ENCODE measurements at regions not wholly inside any gene's neighbourhood (a gene's known extent, or its start where the extent isn't known, plus 50 kb on each side); places are given as distances from the start of the nearest gene placed in this dataset.

DNA sequence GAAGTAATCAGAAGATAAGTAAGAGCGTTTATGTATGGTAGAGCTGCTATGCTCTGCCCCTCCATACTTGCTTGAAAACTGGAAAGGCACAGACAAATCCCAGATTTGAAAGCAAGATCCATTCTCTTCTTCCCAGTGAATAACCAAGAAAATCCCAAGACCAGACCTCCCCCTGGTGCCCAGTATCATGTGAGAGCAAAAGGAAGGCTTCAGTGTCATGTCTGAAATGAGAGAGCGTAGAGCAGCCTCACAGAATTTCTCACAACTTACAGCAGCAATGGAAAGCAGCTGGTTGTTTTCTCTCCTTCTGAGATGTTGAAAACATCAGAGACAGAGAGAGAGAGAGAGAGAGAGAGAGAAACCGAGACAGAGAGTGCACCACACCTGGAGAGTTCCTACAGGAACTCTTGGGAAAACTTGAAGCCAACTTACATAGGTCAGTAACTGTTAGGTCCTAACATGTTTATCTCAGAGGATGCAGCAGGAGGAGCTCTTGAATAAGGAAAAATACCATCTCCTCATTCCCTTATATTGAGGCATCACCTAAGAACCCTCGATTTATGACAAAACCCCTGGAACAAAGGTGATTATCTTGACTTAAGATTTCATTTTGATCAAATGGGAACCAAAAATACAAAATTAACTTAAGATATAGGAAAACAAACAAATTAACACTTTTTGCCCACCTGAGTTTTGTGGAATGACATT lies 273.3 kb downstream of the NSUN3 start:
- Histone ChIP-seq H4K20me1 (replicated peaks; ENCODE audit: control insufficient read depth, insufficient read depth, low read length) (no peaks in the 10 kb centered on the region), H3K4me3 (no peak overlapping the region), H3K36me3 (ENCODE audit: control insufficient read depth, insufficient read depth, low read length) (no peaks in the 10 kb centered on the region), H3K4me2 (ENCODE audit: insufficient read depth, low read length) (no peak overlapping the region), H3K27ac (ENCODE audit: extremely low read depth, low read depth, low read length) (no peak overlapping the region), H3K27me3 (ENCODE audit: control insufficient read depth in 2 of 2, insufficient read depth in 2 of 2, low read length in 2 of 2) (no peaks in the 10 kb centered on the region), H2AFZ (ENCODE audit: low read depth, low read length) (no peak overlapping the region), H3K9ac (ENCODE audit: insufficient read depth in 1 of 2, low read depth in 2 of 2, low read length in 2 of 2) (no peak overlapping the region), H3K9me1 (ENCODE audit: control insufficient read depth, insufficient read depth, low read length) (no peaks in the 10 kb centered on the region), H3K79me2 (ENCODE audit: control insufficient read depth, insufficient read depth, low read length) (no peaks in the 10 kb centered on the region), H3K4me1 (replicated peaks in 1 of 2; ENCODE audit: control insufficient read depth in 2 of 2, insufficient read depth in 2 of 2, low read length in 2 of 2) (no peaks in the 10 kb centered on the region), H3K9me3 (replicated peaks; ENCODE audit: control insufficient read depth, insufficient read depth, low read depth, low read length) (no peaks in the 10 kb centered on the region)
- intact Hi-C loops (cut with micrococcal nuclease) (no loop called here), in situ Hi-C loops (cut with MboI) (no loop called here)
- no peak for DNase-seq (ENCODE audit: extremely low read depth in 1 of 4, low spot score in 3 of 4)
- 0% methylated on average over 3 of the region's 4 CpGs for WGBS (ENCODE audit: insufficient coverage, low coverage, missing lambda C conversion rate)
- BruUV-seq (replicated peaks) = no TSS peak
- FAIRE-seq = no peak
- no peak for ATAC-seq
- TF ChIP-seq, protein P1, sequence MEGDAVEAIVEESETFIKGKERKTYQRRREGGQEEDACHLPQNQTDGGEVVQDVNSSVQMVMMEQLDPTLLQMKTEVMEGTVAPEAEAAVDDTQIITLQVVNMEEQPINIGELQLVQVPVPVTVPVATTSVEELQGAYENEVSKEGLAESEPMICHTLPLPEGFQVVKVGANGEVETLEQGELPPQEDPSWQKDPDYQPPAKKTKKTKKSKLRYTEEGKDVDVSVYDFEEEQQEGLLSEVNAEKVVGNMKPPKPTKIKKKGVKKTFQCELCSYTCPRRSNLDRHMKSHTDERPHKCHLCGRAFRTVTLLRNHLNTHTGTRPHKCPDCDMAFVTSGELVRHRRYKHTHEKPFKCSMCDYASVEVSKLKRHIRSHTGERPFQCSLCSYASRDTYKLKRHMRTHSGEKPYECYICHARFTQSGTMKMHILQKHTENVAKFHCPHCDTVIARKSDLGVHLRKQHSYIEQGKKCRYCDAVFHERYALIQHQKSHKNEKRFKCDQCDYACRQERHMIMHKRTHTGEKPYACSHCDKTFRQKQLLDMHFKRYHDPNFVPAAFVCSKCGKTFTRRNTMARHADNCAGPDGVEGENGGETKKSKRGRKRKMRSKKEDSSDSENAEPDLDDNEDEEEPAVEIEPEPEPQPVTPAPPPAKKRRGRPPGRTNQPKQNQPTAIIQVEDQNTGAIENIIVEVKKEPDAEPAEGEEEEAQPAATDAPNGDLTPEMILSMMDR (IDR thresholded peaks at IDR 0.05 in 2 of 3, conservative IDR thresholded peaks at IDR 0.05 in 1 of 3; ENCODE audit: insufficient read depth in 2 of 3, low read depth in 1 of 3, low read length in 3 of 3) = peak in 1 of 3 experiments; percentile 22; a peak in 2 of 6 replicates
- TF ChIP-seq HLTF (IDR thresholded peaks at IDR 0.05) (no peak), RAD21 (CRISPR knock-in tag; conservative IDR thresholded peaks at IDR 0.05 in 1 of 2, IDR thresholded peaks at IDR 0.05 in 1 of 2) (peak in 1 of 2 experiments; percentile 38; a peak in 2 of 4 replicates)
- ChIA-PET CTCF (ENCODE audit: low intra/inter-chr PET ratio) (no interaction called here), POLR2A (no interaction called here)

All from K562 (cell line).